ENCODE measurements at regions not wholly inside any gene's neighbourhood (a gene's known extent, or its start where the extent isn't known, plus 50 kb on each side); places are given as distances from the start of the nearest gene placed in this dataset.
"Not testable (repeated sequence)": the region's sequence is repeated elsewhere in the genome, so short reads cannot be mapped to it uniquely, and the experiment has no call there.

- peak; percentile 29 for DNase-seq
Observed at GRCh38 chr7:150048244-150049011, 174.7 kb downstream of the ATP6V0E2 start.

DNA sequence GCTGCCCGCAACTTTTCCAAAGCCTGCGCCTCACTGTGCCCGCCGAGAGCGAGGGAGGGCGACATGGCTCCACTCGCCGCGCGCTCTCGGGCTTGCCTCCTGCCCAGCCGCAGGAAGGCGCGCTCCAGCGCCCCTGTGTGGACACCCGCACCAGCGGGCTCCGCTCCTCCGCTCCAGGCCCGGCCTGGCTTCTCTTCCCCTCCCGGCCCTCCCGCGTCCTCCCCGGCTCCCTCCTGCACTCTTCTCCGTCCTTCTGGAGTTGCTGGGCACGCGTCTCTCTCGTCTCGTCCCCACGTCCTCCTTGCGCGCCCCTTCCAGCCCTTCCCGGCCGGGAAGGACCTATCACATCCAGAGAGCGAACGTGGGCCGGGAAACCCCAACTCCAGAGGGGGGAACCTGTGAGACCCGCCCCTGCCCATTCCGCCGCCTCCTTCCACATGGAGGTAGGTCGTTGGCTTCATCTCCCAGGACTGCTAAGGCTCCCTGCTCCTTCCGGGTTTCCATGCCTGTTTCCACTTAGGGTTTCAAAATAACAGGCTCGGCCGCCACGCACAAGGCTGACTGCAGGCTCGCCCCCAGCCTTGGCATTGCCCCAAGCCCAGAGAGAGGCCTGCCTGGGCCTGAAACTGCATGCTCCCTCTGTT lies 175.4 kb downstream of the ATP6V0E2 start:
- DNase-seq = peak; percentile 81

- not testable (repeated sequence) for DNase-seq
Observed at GRCh38 chr7:150053396-150053795, 179.6 kb downstream of the ATP6V0E2 start.

DNA sequence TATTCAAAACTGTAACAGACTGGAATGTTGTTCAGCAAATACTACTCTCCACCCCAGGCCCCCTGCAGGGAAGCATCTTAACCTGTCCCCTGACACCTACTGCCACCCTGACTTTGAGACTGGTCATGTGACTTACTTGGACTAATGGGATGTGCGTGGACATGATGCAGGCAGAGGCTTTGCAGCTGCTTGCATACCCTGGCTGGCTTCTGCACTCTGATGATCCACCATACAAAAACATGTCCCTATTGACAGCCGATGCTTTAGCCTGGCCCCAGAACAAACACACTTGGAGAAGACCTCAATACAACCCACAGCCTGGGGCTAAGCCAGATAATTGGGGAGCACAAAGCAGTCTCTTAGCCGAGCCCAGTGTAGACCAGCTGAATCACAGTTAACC lies 180.5 kb downstream of the ATP6V0E2 start:
- DNase-seq = not testable (repeated sequence)

DNA sequence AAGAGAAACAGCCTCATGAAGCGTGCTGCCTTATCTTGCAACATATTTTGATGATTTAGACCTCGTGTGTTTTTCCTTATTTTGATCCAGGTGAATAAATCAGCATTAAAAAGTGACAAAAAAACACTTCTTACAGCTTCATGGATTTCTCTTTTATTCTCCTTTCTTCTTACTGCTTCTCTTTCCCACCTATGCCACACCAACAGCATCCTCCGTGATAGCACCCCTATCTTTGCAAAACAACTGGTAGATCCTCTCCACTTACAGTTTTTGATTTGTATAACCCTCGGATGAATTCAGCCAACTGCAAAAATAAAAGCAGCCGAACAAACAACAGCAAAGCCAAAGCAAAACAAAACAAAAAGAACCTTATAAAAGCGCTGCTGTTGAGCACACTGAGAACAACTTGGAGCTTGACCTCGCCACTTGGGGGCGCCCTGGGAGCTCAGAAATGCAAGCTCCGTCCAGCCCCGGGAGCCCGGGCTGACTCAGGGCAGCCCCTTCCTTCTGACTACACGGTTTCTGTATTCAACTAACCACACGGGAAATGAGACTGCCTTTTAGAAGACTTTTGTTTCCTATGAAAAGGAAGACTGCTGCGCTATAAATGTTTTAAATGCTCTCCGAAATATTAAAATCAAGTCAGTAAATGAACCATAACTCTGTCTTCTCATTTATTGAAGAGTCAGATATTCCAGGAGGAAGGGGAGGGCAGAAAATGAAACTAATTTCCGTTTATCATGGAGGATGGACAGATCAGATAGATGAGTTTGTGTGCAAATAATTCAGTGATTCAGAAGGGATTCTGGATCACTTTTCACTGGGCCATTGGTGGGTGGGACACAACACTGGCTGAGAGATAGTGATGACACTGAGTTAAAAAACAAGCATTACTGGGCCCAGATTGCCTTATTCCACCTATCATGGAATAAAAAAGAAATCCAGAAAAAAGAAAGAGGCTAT lies 186.8 kb downstream of the ATP6V0E2 start:
- not testable (repeated sequence) for DNase-seq

GRCh38 chr7:150063195-150063594 lies 189.4 kb downstream of the ATP6V0E2 start:
- not testable (repeated sequence) for DNase-seq

- DNase-seq = peak; percentile 89
Observed at GRCh38 chr7:150069555-150070313, 196.0 kb downstream of the ATP6V0E2 start.

DNA sequence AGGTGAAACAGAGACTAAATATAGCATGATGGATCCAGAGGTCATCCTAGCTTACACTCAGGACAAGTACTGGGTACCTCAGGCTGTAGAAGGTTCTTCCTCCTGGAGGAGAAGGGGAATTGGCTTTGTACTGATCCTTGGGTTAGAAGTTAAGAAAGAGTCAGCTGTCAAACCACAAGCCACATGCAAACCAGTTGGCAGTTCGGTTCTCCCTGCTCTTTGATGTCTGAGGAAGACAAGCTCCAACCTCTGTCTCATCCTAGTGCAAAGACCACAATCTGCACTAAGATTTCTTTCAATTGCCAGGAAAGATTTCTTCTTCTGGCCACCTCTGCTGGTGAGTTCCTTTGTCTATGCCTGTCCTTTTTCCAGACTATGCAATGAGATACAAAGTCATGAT lies 203.8 kb downstream of the ATP6V0E2 start:
- not testable (repeated sequence) for DNase-seq

DNA sequence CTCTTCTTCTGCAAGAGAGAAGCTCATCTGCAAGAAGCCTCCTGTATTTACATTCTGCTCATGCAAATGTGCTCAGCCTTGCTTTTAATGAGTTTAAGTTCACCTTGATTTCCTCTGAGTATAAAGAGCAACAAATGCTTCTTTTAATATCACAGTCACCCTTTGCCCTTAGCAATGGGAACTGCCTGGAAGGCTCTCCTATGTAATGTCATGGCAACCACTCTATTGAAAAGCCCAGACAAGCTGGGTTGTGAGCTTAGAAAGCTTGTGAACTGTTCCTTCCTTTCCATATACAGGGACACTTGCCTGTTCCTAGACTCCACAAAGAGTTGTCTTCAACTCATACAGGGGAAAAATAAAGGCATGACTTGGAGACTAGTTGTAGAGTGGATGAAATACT lies 208.1 kb downstream of the ATP6V0E2 start:
- not testable (repeated sequence) for DNase-seq

DNA sequence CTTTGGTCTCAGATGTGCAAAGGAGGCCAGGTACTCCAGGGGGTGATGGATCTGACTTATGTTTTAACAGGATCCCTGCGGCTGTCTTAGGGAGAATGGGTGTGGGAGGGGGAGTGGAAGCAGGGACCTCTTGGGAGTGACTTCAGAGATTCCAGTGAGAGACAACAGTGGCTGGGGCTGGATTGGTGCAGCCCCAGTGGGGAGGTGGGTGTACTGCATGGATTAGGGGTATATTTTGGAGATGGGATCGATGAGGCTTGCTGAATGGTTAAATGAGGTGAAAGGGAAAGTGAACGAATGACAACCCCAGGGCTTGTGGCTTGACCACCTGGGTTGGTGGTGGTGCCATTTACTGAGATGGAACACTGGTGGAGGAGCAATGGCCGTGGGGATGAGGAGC lies 211.0 kb downstream of the ATP6V0E2 start:
- not testable (repeated sequence) for DNase-seq

DNA sequence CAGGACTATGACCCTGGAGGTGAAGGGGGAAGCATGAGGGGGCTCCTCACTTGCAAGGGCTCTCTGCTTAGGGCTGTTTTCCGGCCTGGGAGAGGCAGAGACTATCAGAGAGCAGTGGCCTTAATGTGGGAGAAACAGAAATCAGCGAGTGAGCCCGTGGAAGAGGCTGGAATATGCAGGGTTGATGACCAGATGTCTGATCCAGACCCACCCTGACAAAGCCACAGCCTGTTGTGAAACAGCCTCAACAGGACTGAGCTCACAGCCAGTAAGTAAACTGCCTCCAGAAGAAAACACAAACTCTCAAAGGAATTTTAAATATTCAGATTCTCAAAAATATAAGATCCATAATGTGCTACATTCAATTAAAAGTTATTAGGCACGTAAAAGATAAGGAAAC lies 213.7 kb downstream of the ATP6V0E2 start:
- not testable (repeated sequence) for DNase-seq

DNA sequence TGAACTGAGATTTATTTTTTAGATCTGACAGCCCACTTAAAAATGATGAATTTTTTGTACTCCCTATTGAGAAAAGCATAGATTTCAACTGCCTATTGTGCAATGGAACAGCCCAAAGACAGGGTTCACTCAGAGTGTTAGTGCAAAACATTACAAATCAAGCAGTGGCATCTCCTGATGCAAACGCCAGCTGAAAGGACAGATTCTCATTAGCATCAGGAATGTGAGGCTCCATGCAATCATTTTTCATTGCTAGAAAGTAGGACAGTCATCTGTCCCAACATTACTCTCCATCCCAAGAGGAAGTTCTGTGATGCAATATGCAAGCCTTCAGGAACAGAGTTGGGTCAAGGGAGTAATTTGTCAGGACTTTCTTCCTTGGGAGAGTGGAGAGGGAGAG lies 215.4 kb downstream of the ATP6V0E2 start:
- not testable (repeated sequence) for DNase-seq

DNA sequence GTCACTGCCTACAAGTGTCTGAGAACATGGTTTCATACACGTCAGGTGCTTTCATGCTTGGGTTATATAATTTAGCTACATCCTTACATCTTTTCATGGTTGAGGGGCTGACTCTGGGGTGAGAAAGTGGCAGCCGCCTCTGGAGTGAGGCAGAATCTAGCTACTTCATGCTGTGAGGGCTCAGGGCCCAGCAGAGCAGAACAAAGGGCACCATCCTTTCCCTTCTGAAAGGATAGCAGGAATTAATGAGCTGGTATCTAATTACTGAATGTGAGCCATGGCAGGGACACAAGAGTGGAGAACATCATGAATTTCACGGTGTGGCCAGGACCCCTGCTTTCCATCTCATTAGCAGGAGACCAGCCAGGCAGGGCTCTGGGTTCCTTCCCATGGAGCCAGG lies 217.0 kb downstream of the ATP6V0E2 start:
- not testable (repeated sequence) for DNase-seq

DNA sequence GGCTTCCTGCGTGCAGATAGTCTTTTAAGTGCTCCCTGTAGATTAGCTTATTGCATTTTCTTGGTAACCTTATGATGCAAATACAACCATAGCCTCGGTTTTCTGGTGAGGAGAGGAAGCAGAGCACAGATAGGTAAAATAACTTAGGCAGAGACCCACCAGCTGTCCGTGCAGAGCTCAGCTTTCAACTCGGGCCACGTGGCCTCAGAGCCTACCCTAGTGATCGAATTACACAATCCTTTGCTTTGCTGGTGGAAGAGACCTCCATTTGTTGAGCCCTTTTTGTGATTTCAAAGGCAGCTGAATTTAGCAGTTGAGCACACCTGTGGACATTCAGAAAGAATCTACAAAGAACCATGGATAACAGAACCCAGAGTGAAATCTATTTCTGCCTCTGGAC lies 220.1 kb downstream of the ATP6V0E2 start:
- DNase-seq = peak; percentile 69

DNA sequence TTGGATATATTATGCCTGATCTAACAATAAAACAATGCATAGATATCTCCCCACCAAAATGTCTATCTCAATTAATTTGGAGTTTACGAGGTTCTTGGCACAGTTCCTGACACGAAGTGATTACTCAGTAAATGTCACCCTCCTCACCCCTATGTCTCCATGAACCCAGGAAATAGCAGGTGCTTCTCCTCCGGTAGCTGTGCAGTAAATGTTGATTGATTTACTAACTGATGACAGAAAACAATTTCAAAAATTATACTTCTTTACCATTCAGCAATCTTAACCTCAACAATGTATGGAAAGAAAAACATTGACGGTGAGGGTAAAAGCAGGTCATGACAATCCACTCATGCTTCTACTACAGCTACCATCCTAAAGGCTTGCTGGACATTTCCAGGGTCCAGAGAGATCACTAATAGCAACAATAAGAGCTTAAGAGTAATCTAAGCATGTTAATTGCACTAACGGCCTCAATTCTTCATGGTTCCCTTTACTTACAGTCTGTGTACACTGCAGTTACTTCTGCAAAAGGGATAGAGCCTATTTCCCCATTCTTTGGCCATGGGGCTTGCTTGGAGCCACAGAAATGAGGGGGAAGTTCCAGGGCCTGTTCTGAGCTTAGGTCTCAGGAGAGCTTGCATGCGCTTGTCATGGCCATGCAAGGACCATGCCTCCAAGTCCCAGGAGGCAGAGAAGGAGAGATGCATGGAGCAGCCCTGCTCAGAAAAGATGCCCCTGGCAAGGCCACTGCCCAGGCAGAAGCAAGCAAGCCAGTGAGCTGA lies 222.6 kb downstream of the ATP6V0E2 start:
- DNase-seq = not testable (repeated sequence)

DNA sequence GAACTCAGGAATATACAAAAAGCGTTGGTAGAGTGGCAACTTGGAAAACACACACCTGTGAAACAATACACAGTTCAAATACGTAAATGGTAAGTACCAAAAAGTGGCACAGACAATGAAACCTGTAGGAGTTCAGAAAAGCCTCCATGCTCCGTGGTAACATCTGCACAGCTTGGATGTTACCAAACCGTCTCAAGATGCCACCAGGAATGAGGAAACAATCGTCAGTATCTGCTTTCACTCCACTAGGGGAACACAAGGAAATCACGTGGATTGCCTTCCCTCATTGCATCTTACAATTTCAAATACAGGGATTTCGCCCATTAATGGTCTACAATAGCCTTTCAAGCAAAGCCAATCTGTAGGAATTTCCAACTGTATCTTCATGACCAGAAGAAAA lies 224.6 kb upstream of the LRRC61 start:
- not testable (repeated sequence) for DNase-seq

DNA sequence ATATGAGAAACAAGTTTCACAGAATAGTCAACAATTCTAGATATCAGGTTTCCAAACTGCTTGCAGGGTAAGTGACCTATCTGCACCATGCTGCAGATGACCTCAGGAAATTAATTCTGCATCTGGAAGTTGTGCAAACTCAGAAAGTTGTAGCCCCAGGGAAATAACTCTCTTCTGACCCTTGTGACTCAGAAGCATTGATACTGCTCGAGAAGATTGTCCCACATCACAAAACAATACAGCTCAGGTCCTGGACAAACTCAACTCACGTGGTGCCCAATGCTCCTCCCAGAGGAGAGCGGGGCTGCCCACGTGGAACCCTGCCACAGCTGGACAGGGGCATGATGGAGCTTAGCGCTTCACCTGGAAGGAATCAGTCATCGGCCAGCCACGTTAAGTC lies 221.9 kb upstream of the LRRC61 start:
- not testable (repeated sequence) for DNase-seq

DNA sequence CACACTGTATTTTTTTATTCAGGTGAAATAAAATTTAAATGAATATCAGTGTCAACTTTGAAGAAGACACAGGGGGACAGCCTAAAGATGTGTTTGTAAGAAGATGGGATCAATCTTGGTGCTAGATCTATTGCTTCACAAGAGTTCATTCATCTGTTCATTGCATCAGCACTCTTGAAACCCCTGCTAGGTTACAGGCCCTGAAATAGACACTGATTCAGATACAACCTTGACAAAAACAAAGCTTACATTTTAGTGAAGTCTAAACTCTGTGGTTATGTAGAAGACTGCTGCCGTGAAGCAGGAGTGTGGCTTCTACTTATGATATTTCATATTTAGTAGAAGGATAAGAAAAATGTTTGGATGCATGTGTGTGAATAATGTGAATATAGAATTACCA lies 215.9 kb upstream of the LRRC61 start:
- not testable (repeated sequence) for DNase-seq

- DNase-seq = not testable (repeated sequence)
Observed at GRCh38 chr7:150110375-150110820, 212.8 kb upstream of the LRRC61 start.

- not testable (repeated sequence) for DNase-seq
Observed at GRCh38 chr7:150110882-150111281, 212.3 kb upstream of the LRRC61 start.

- not testable (repeated sequence) for DNase-seq
Observed at GRCh38 chr7:150111373-150112139, 211.6 kb upstream of the LRRC61 start.
